Bone marrow (tissue), 2 donors: ENCODE measurements at regions not wholly inside any gene's neighbourhood (a gene's known extent, or its start where the extent isn't known, plus 50 kb on each side); places are given as distances from the start of the nearest gene placed in this dataset.
"Not testable (repeated sequence)": the region's sequence is repeated elsewhere in the genome, so short reads cannot be mapped to it uniquely, and the experiment has no call there.

ENCODE experiments used
- DNase-seq, 2 donors: peaks; one replicate each; lab custom pipeline; 2025; lab: John Stamatoyannopoulos, UW

GRCh38 chr21:25155020-25155419, 452.3 kb downstream of the MRPL39 start:
- DNase-seq: not testable (repeated sequence)

- no peak for DNase-seq
Observed at GRCh38 chr21:25149022-25149421, 458.3 kb downstream of the MRPL39 start.

GRCh38 chr21:25139414-25139813, 467.9 kb downstream of the MRPL39 start:
- no peak for DNase-seq

- no peak for DNase-seq
Observed at GRCh38 chr21:25133939-25134338, 473.3 kb downstream of the MRPL39 start.

GRCh38 chr21:25127811-25128210, 479.5 kb downstream of the MRPL39 start:
- DNase-seq: no peak

GRCh38 chr21:25127007-25127406, 480.3 kb downstream of the MRPL39 start:
- DNase-seq: no peak

GRCh38 chr21:25126564-25126963, 480.7 kb downstream of the MRPL39 start:
- DNase-seq: no peak

- DNase-seq: no peak
Observed at GRCh38 chr21:25118648-25119047, 488.6 kb downstream of the MRPL39 start.

GRCh38 chr21:25115021-25115420, 492.3 kb downstream of the MRPL39 start:
- no peak for DNase-seq

- no peak for DNase-seq
Observed at GRCh38 chr21:25107708-25108107, 499.6 kb downstream of the MRPL39 start.

GRCh38 chr21:25103500-25104207, 503.6 kb downstream of the MRPL39 start:
- DNase-seq: no peak

GRCh38 chr21:25097648-25098047, 509.6 kb downstream of the MRPL39 start:
- no peak for DNase-seq

GRCh38 chr21:25094695-25095094, 512.6 kb downstream of the MRPL39 start:
- no peak for DNase-seq

GRCh38 chr21:25092441-25093011, 514.8 kb downstream of the MRPL39 start:
- DNase-seq: no peak

GRCh38 chr21:25081096-25081495, 526.2 kb downstream of the MRPL39 start:
- DNase-seq: no peak

GRCh38 chr21:25080661-25081060, 526.6 kb downstream of the MRPL39 start:
- no peak for DNase-seq

- DNase-seq: no peak
Observed at GRCh38 chr21:25080141-25080540, 527.1 kb downstream of the MRPL39 start.

- no peak for DNase-seq
Observed at GRCh38 chr21:25079053-25079452, 528.2 kb downstream of the MRPL39 start.

- no peak for DNase-seq
Observed at GRCh38 chr21:25062061-25062460, 545.2 kb downstream of the MRPL39 start.

- DNase-seq: no peak
Observed at GRCh38 chr21:25054689-25055088, 552.6 kb downstream of the MRPL39 start.

- DNase-seq: no peak
Observed at GRCh38 chr21:25039461-25040380, 567.6 kb downstream of the MRPL39 start.

GRCh38 chr21:25036775-25037174, 570.5 kb downstream of the MRPL39 start:
- no peak for DNase-seq

- DNase-seq: no peak
Observed at GRCh38 chr21:25031750-25032149, 575.5 kb downstream of the MRPL39 start.
